ENCODE measurements at regions not wholly inside any gene's neighbourhood (a gene's known extent, or its start where the extent isn't known, plus 50 kb on each side); places are given as distances from the start of the nearest gene placed in this dataset.

DNA sequence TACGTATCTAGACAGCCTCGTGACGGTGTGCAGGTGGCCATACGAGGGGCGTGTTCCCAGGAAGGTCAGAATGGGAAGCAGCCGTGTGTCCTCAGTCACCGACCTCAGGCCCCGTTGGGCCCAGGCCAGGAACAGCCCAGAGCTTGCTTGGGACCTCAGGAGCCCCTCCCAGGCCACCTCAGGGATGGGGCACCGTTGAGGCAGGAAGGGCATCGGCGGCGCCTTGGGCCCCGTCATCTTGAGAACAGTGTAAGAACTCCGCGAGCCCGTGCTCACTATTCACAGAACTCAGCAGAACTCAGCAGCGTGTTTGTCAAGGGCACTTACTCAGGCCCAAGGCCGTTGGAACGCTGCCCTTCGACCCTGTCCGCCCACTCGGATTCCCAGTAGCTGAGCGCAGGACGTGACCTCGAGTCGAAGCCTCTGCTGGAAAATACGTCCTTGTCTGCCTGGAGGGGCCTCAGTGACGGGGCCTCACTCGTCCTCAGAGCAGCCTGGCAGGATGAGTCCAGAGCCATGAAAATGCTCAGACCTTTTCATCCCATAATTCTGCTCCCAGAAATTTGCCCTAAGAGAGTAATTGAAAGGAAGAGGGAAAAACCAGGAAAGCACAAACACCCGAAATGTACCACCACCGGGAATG, 1134.8 kb downstream of the BRD1 start:
- TF ChIP-seq, protein P1, sequence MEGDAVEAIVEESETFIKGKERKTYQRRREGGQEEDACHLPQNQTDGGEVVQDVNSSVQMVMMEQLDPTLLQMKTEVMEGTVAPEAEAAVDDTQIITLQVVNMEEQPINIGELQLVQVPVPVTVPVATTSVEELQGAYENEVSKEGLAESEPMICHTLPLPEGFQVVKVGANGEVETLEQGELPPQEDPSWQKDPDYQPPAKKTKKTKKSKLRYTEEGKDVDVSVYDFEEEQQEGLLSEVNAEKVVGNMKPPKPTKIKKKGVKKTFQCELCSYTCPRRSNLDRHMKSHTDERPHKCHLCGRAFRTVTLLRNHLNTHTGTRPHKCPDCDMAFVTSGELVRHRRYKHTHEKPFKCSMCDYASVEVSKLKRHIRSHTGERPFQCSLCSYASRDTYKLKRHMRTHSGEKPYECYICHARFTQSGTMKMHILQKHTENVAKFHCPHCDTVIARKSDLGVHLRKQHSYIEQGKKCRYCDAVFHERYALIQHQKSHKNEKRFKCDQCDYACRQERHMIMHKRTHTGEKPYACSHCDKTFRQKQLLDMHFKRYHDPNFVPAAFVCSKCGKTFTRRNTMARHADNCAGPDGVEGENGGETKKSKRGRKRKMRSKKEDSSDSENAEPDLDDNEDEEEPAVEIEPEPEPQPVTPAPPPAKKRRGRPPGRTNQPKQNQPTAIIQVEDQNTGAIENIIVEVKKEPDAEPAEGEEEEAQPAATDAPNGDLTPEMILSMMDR (IDR thresholded peaks at IDR 0.05) = no peak
- TF ChIP-seq SIN3A (IDR thresholded peaks at IDR 0.05; ENCODE audit: borderline replicate concordance, insufficient read depth, low read depth, low read length) (no peak), TCF7L2 (IDR thresholded peaks at IDR 0.05; ENCODE audit: low read depth, low read length) (no peak), POLR2AphosphoS5 (IDR thresholded peaks at IDR 0.05; ENCODE audit: low read depth, low read length) (no peak)
- TF ChIP-seq, protein P2, sequence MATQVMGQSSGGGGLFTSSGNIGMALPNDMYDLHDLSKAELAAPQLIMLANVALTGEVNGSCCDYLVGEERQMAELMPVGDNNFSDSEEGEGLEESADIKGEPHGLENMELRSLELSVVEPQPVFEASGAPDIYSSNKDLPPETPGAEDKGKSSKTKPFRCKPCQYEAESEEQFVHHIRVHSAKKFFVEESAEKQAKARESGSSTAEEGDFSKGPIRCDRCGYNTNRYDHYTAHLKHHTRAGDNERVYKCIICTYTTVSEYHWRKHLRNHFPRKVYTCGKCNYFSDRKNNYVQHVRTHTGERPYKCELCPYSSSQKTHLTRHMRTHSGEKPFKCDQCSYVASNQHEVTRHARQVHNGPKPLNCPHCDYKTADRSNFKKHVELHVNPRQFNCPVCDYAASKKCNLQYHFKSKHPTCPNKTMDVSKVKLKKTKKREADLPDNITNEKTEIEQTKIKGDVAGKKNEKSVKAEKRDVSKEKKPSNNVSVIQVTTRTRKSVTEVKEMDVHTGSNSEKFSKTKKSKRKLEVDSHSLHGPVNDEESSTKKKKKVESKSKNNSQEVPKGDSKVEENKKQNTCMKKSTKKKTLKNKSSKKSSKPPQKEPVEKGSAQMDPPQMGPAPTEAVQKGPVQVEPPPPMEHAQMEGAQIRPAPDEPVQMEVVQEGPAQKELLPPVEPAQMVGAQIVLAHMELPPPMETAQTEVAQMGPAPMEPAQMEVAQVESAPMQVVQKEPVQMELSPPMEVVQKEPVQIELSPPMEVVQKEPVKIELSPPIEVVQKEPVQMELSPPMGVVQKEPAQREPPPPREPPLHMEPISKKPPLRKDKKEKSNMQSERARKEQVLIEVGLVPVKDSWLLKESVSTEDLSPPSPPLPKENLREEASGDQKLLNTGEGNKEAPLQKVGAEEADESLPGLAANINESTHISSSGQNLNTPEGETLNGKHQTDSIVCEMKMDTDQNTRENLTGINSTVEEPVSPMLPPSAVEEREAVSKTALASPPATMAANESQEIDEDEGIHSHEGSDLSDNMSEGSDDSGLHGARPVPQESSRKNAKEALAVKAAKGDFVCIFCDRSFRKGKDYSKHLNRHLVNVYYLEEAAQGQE (IDR thresholded peaks at IDR 0.05; ENCODE audit: insufficient read depth in 1 of 2, low read depth in 2 of 2, low read length in 1 of 2) = no peak

All from Panc1 (cell line).